IMR-90 (cell line): ENCODE measurements at regions not wholly inside any gene's neighbourhood (a gene's known extent, or its start where the extent isn't known, plus 50 kb on each side); places are given as distances from the start of the nearest gene placed in this dataset.

Experiments used
- ATAC-seq: fragments of 200-7000 bp; cut with Tn5 transposase; 2 replicates; pipeline ENCODE4 v1.9.1; 2020; ENCODE audit warnings: low read depth, mild to moderate bottlenecking, moderate library complexity
- BruUV-seq: library from RNA; stranded (reverse); fragments of 400-500 nt; replicated peaks from 2 replicates; lab custom pipeline; 2021; lab: Mats Ljungman, UMichigan
- CTCF ChIA-PET: fragments of 300-600 bp; formaldehyde crosslinking; extraction: SDS; loops from one replicate; lab custom pipeline; 2021; ENCODE audit warnings: antibody characterized with exemption; lab: Yijun Ruan, JAX
- POLR2A ChIA-PET: fragments of 300-600 bp; sonication (Branson Sonifier 250); formaldehyde crosslinking; loops from one replicate; lab custom pipeline; 2022; ENCODE audit warnings: antibody characterized with exemption; ENCODE audit not compliant: unreplicated experiment; lab: Charles Lee
- DNase-seq: peaks from one replicate; pipeline ENCODE4 v3.0.0; 2013
- H2AFZ ChIP-seq: replicated peaks from 2 replicates; pipeline ENCODE3; 2013; ENCODE audit warnings: low read length, mild to moderate bottlenecking; ENCODE audit not compliant: poor library complexity
- H2AK5ac ChIP-seq: 2 replicates; pipeline ENCODE4 v1.6.1; 2013; ENCODE audit warnings: low read depth, low read length, inconsistent platforms
- H2AK9ac ChIP-seq: replicated peaks from 2 replicates; pipeline ENCODE3; 2013; ENCODE audit warnings: mild to moderate bottlenecking, low read depth, low read length, moderate library complexity; ENCODE audit not compliant: poor library complexity
- H2BK120ac ChIP-seq: 2 replicates; pipeline ENCODE4 v1.6.1; 2013; ENCODE audit warnings: low read depth, low read length, inconsistent platforms
- H2BK15ac ChIP-seq: 3 replicates; pipeline ENCODE4 v1.6.1; 2013; ENCODE audit warnings: low read depth, low read length, inconsistent platforms
- H2BK20ac ChIP-seq: 2 replicates; pipeline ENCODE4 v1.6.1; 2013; ENCODE audit warnings: low read depth, mild to moderate bottlenecking, inconsistent platforms, low read length, moderate library complexity
- H2BK5ac ChIP-seq: 2 replicates; pipeline ENCODE4 v1.6.1; 2013; ENCODE audit warnings: mild to moderate bottlenecking, low read depth, low read length, inconsistent platforms; ENCODE audit not compliant: poor library complexity, severe bottlenecking
- H3K14ac ChIP-seq: replicated peaks from 2 replicates; pipeline ENCODE4 v1.6.1; 2013; ENCODE audit warnings: low read depth, low read length, inconsistent platforms
- H3K18ac ChIP-seq: 2 replicates; pipeline ENCODE4 v1.6.1; 2013; ENCODE audit warnings: low read depth, low read length, control low read depth
- H3K23ac ChIP-seq: 2 replicates; pipeline ENCODE4 v1.6.1; 2013; ENCODE audit warnings: low read depth, low read length, inconsistent platforms
- H3K27ac ChIP-seq: 2 replicates; pipeline ENCODE4 v1.5.1; 2013; ENCODE audit warnings: mild to moderate bottlenecking, control low read depth, low read length; ENCODE audit not compliant: insufficient read depth
- H3K27me3 ChIP-seq: 2 replicates; pipeline ENCODE4 v1.6.1; 2013; ENCODE audit warnings: low read length; ENCODE audit not compliant: control insufficient read depth, insufficient read depth
- H3K36me3 ChIP-seq: 2 replicates; pipeline ENCODE4 v1.6.1; 2013; ENCODE audit warnings: low read length, mixed read lengths; ENCODE audit not compliant: control insufficient read depth, insufficient read depth
- H3K4ac ChIP-seq: 2 replicates; pipeline ENCODE4 v1.6.1; 2013; ENCODE audit warnings: low read depth, low read length, inconsistent platforms
- H3K4me1 ChIP-seq: 2 replicates; pipeline ENCODE4 v1.6.1; 2013; ENCODE audit warnings: low read length, mixed read lengths; ENCODE audit not compliant: control insufficient read depth, insufficient read depth
- H3K4me2 ChIP-seq: 2 replicates; pipeline ENCODE4 v1.6.1; 2013; ENCODE audit warnings: low read depth, mild to moderate bottlenecking, control low read depth, low read length, moderate library complexity
- H3K4me3 ChIP-seq: 2 replicates; pipeline ENCODE4 v1.5.1; 2013; ENCODE audit warnings: low read depth, mild to moderate bottlenecking, control low read depth, low read length, moderate library complexity; ENCODE audit not compliant: insufficient read depth
- H3K56ac ChIP-seq: 2 replicates; pipeline ENCODE4 v1.6.1; 2013; ENCODE audit warnings: low read length, inconsistent platforms; ENCODE audit not compliant: insufficient read depth; ENCODE audit errors: extremely low read depth
- H3K79me1 ChIP-seq, 2 experiments: 2 replicates each; pipeline ENCODE4 v1.6.1; 2013; ENCODE audit warnings: low read length in 2 of 2, inconsistent platforms in 1 of 2, low read depth in 1 of 2
- H3K9ac ChIP-seq: 2 replicates; pipeline ENCODE4 v1.6.1; 2013; ENCODE audit warnings: low read depth, low read length, control low read depth
- H3K9me1 ChIP-seq: 2 replicates; pipeline ENCODE4 v1.6.1; 2013; ENCODE audit warnings: low read length, inconsistent platforms; ENCODE audit not compliant: insufficient read depth
- H3K9me3 ChIP-seq: 2 replicates; pipeline ENCODE4 v1.6.1; 2013; ENCODE audit warnings: low read length; ENCODE audit not compliant: control insufficient read depth, insufficient read depth
- H4K20me1 ChIP-seq: 2 replicates; pipeline ENCODE4 v1.6.1; 2013; ENCODE audit warnings: low read length, inconsistent platforms; ENCODE audit not compliant: insufficient read depth
- H4K5ac ChIP-seq: 2 replicates; pipeline ENCODE4 v1.6.1; 2013; ENCODE audit warnings: mild to moderate bottlenecking, low read depth, low read length, control low read depth
- H4K8ac ChIP-seq, 2 experiments: 2 replicates each; pipeline ENCODE4 v1.6.1; 2013; ENCODE audit warnings: low read depth in 2 of 2, low read length in 2 of 2, control low read depth in 1 of 2, inconsistent platforms in 1 of 2
- H4K91ac ChIP-seq: 2 replicates; pipeline ENCODE4 v1.6.1; 2013; ENCODE audit warnings: low read depth, low read length, inconsistent platforms; ENCODE audit not compliant: insufficient read depth
- ELK1 ChIP-seq: fragments of 150-350 bp; IDR thresholded peaks from 2 replicates; pipeline ENCODE4 v1.6.1; 2016; ENCODE audit warnings: low read depth, mild to moderate bottlenecking, low read length, moderate library complexity, borderline replicate concordance
- MAFK ChIP-seq: IDR thresholded peaks from 2 replicates; pipeline ENCODE4 v1.6.1; 2012; ENCODE audit warnings: low read depth, low read length, improper control_type of control experiment
- MAZ ChIP-seq: IDR thresholded peaks from 2 replicates; pipeline ENCODE4 v1.6.1; 2012; ENCODE audit warnings: low read depth, mild to moderate bottlenecking, low read length, improper control_type of control experiment, moderate library complexity, borderline replicate concordance
- RAD21 ChIP-seq: IDR thresholded peaks from 2 replicates; pipeline ENCODE4 v1.6.1; 2012; ENCODE audit warnings: low read length, improper control_type of control experiment
- RFX5 ChIP-seq: IDR thresholded peaks from 2 replicates; pipeline ENCODE4 v1.8.0; 2012; ENCODE audit warnings: low read depth, mild to moderate bottlenecking, low read length, moderate library complexity
- WGBS, 2 experiments: methylation state at CpG; one replicate each; pipeline versions ENCODE4 v1.1.5 to v1.1.7; 2013; ENCODE audit warnings: missing lambda C conversion rate in 2 of 2; ENCODE audit not compliant: insufficient read length in 1 of 2; ENCODE audit errors: extremely low coverage in 2 of 2; 5-methylcytosine and 5-hydroxymethylcytosine counted together
- dilution Hi-C: fragments of 300-500 bp; cut with HindIII; formaldehyde crosslinking; loops from one replicate; pipeline ENCODE4 v1.14.3; 2018; ENCODE audit warnings: low sequenced_read_pairs; ENCODE audit not compliant: unreplicated experiment
- in situ Hi-C: fragments of 300-500 bp; cut with MboI; formaldehyde crosslinking; loops from 3 replicates; pipeline ENCODE4 v1.14.3; 2019; ENCODE audit warnings: low sequenced_read_pairs, inconsistent platforms, mixed read lengths
- intact Hi-C: fragments of 100-400 bp; cut with micrococcal nuclease; formaldehyde crosslinking; loops from 2 replicates; pipeline ENCODE4 v1.10.0; 2022

GRCh38 chr1:72635719-72636118 lies 353.4 kb upstream of the NEGR1 start:
- DNase-seq, result no peak
- TF ChIP-seq RAD21 (no peak), RFX5 (no peak), MAFK (no peak), MAZ (no peak), ELK1 (no peak)
- WGBS, 2 experiments, result no CpG with 5 or more reads among the region's 5 CpGs
- no peak overlapping the region for H2AFZ ChIP-seq
- no peaks in the 10 kb centered on the region for H4K20me1 ChIP-seq
- no peaks in the 10 kb centered on the region for H3K4me1 ChIP-seq
- H2AK9ac ChIP-seq, result no peak overlapping the region
- no peaks in the 10 kb centered on the region; the same call in 1 of the 2 replicates for H3K27me3 ChIP-seq
- CTCF ChIA-PET, result interaction anchor here (0.6 kb wide), 1 partner anchor 121 kb away, joined by 4 read pairs; no protein-coding TSS in a partner anchor
- H2BK20ac ChIP-seq, result no peak overlapping the region
- H4K5ac ChIP-seq, result no peak overlapping the region
- in situ Hi-C loops, result no loop called here
- POLR2A ChIA-PET, result no interaction called here
- H3K14ac ChIP-seq, result no peak overlapping the region
- no peak overlapping the region for H3K27ac ChIP-seq
- dilution Hi-C loops, result no loop called here
- no peak overlapping the region for H2AK5ac ChIP-seq
- H3K9me1 ChIP-seq, result no peaks in the 10 kb centered on the region
- no peak overlapping the region for H3K56ac ChIP-seq
- H3K36me3 ChIP-seq, result no peaks in the 10 kb centered on the region
- no peak overlapping the region for H3K23ac ChIP-seq
- no peak overlapping the region for H2BK15ac ChIP-seq
- no peak overlapping the region for H3K4ac ChIP-seq
- no peak overlapping the region for H3K18ac ChIP-seq
- no peak overlapping the region for H4K91ac ChIP-seq
- H4K8ac ChIP-seq, result no peak overlapping the region
- ATAC-seq, result no peak
- no TSS peak for BruUV-seq
- no peak overlapping the region for H3K9ac ChIP-seq
- no peak overlapping the region for H3K4me2 ChIP-seq
- intact Hi-C loops, result no loop called here
- no peak overlapping the region for H2BK120ac ChIP-seq
- no peak overlapping the region for H2BK5ac ChIP-seq
- no peaks in the 10 kb centered on the region for H3K79me1 ChIP-seq
- no peak overlapping the region for H3K4me3 ChIP-seq
- H3K9me3 ChIP-seq, result no peaks in the 10 kb centered on the region
